Loucy (cell line): ENCODE measurements at regions not wholly inside any gene's neighbourhood (a gene's known extent, or its start where the extent isn't known, plus 50 kb on each side); places are given as distances from the start of the nearest gene placed in this dataset.

Experiments
- H2AFZ ChIP-seq: fragments of 200-600 bp; sonication (generic); 2 replicates; pipeline ENCODE4 v1.6.0; 2016; ENCODE audit warnings: antibody characterized with exemption, mild to moderate bottlenecking, low read length, moderate library complexity
- H3F3A ChIP-seq: fragments of 200-600 bp; 2 replicates; pipeline ENCODE4 v1.6.0; 2016; ENCODE audit warnings: antibody characterized with exemption, low read depth, mild to moderate bottlenecking
- H3K27me3 ChIP-seq: fragments of 200-600 bp; sonication (generic); 2 replicates; pipeline ENCODE4 v1.6.1; 2014; ENCODE audit warnings: low read length, mild to moderate bottlenecking; ENCODE audit not compliant: insufficient read depth, poor library complexity, severe bottlenecking
- H3K36me3 ChIP-seq: fragments of 200-600 bp; sonication (generic); 2 replicates; pipeline ENCODE4 v1.6.1; 2016; ENCODE audit warnings: low read length; ENCODE audit not compliant: insufficient read depth
- H3K4me1 ChIP-seq: fragments of 200-600 bp; sonication (generic); 2 replicates; pipeline ENCODE4 v1.5.1; 2014; ENCODE audit warnings: low read length, mild to moderate bottlenecking; ENCODE audit not compliant: insufficient read depth, poor library complexity, severe bottlenecking
- H3K4me2 ChIP-seq: fragments of 200-600 bp; sonication (generic); 2 replicates; pipeline ENCODE4 v1.6.0; 2014; ENCODE audit warnings: antibody characterized with exemption, low read length, low read depth, mild to moderate bottlenecking; ENCODE audit not compliant: poor library complexity, severe bottlenecking
- H3K4me3 ChIP-seq: fragments of 200-600 bp; sonication (generic); 2 replicates; pipeline ENCODE4 v1.5.1; 2014; ENCODE audit warnings: low read length, mild to moderate bottlenecking, mixed read lengths; ENCODE audit not compliant: poor library complexity, severe bottlenecking
- H3K79me2 ChIP-seq: fragments of 200-600 bp; sonication (generic); 2 replicates; pipeline ENCODE4 v1.6.1; 2014; ENCODE audit warnings: low read length; ENCODE audit not compliant: insufficient read depth
- H3K9ac ChIP-seq: fragments of 200-600 bp; sonication (generic); 2 replicates; pipeline ENCODE4 v1.6.0; 2014; ENCODE audit warnings: mild to moderate bottlenecking, low read depth, low read length, moderate library complexity; ENCODE audit not compliant: poor library complexity, severe bottlenecking
- H3K9me2 ChIP-seq: fragments of 200-600 bp; sonication (generic); replicated peaks from 2 replicates; pipeline ENCODE4 v1.6.1; 2016; ENCODE audit warnings: low read depth, low read length, mixed read lengths
- H3K9me3 ChIP-seq: fragments of 200-600 bp; sonication (generic); 2 replicates; pipeline ENCODE4 v1.6.1; 2014; ENCODE audit warnings: mild to moderate bottlenecking, antibody characterized with exemption, low read length, low read depth; ENCODE audit not compliant: insufficient read depth
- H4K20me1 ChIP-seq: fragments of 200-600 bp; sonication (generic); 2 replicates; pipeline ENCODE4 v1.6.0; 2014; ENCODE audit warnings: antibody characterized with exemption, low read length, mild to moderate bottlenecking; ENCODE audit not compliant: insufficient read depth, poor library complexity, severe bottlenecking
- EZH2phosphoT487 ChIP-seq: fragments of 200-600 bp; IDR thresholded peaks from 2 replicates; pipeline ENCODE4 v1.6.1; 2018; ENCODE audit warnings: antibody characterized with exemption, mild to moderate bottlenecking, moderate library complexity, borderline replicate concordance
- TF ChIP-seq, protein P1 (sequence below): fragments of 200-600 bp; sonication (generic); conservative IDR thresholded peaks from 2 replicates; pipeline ENCODE4 v1.5.1; 2014; ENCODE audit warnings: mild to moderate bottlenecking, antibody characterized with exemption, low read length

- Histone ChIP-seq H2AFZ (no peak overlapping the region), H3K27me3 (no peaks in the 10 kb centered on the region), H3K9me3 (no peaks in the 10 kb centered on the region), H3K79me2 (no peaks in the 10 kb centered on the region), H3F3A (no peaks in the 10 kb centered on the region), H3K36me3 (no peaks in the 10 kb centered on the region), H4K20me1 (no peaks in the 10 kb centered on the region), H3K4me2 (no peak overlapping the region), H3K4me1 (no peaks in the 10 kb centered on the region), H3K9me2 (no peaks in the 10 kb centered on the region), H3K9ac (no peak overlapping the region), H3K4me3 (no peak overlapping the region)
- no peak for TF ChIP-seq EZH2phosphoT487
- TF ChIP-seq, protein P1, sequence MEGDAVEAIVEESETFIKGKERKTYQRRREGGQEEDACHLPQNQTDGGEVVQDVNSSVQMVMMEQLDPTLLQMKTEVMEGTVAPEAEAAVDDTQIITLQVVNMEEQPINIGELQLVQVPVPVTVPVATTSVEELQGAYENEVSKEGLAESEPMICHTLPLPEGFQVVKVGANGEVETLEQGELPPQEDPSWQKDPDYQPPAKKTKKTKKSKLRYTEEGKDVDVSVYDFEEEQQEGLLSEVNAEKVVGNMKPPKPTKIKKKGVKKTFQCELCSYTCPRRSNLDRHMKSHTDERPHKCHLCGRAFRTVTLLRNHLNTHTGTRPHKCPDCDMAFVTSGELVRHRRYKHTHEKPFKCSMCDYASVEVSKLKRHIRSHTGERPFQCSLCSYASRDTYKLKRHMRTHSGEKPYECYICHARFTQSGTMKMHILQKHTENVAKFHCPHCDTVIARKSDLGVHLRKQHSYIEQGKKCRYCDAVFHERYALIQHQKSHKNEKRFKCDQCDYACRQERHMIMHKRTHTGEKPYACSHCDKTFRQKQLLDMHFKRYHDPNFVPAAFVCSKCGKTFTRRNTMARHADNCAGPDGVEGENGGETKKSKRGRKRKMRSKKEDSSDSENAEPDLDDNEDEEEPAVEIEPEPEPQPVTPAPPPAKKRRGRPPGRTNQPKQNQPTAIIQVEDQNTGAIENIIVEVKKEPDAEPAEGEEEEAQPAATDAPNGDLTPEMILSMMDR, result no peak
Observed at GRCh38 chr11:81000735-81001134, 1559.9 kb upstream of the TENM4 start.

GRCh38 chr11:81000334-81000733 lies 1559.5 kb upstream of the TENM4 start:
- Histone ChIP-seq H3K36me3 (no peaks in the 10 kb centered on the region), H2AFZ (no peak overlapping the region), H4K20me1 (no peaks in the 10 kb centered on the region), H3K9me3 (no peaks in the 10 kb centered on the region), H3K79me2 (no peaks in the 10 kb centered on the region), H3K4me2 (no peak overlapping the region), H3F3A (no peaks in the 10 kb centered on the region), H3K9ac (no peak overlapping the region), H3K27me3 (no peaks in the 10 kb centered on the region), H3K9me2 (no peaks in the 10 kb centered on the region), H3K4me1 (no peaks in the 10 kb centered on the region), H3K4me3 (no peak overlapping the region)
- TF ChIP-seq, protein P1, result no peak
- no peak for TF ChIP-seq EZH2phosphoT487

DNA sequence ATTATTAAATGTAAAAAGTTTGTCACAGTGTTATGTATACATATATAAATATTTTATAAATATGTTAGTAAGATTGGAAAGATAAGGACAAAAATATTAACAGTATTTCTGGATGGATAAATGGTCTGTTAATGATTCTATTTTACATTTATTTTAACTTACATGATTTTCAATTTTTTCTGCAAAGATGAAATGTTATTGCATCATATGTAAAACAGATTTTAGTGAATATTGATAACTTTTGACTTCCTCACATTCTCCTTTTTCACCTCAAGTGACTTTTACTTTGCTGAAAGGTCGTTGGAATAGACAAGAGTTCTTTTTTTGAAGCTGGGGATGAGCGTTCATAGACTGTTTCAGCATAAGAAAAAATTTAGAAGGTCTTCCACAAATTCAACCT lies 1554.7 kb upstream of the TENM4 start:
- no peaks in the 10 kb centered on the region for H3K9me3 ChIP-seq
- TF ChIP-seq, protein P1, result no peak
- TF ChIP-seq EZH2phosphoT487, result no peak
- no peak overlapping the region for H3K4me2 ChIP-seq
- no peaks in the 10 kb centered on the region for H3K4me1 ChIP-seq
- no peaks in the 10 kb centered on the region for H3F3A ChIP-seq
- no peaks in the 10 kb centered on the region for H3K79me2 ChIP-seq
- no peaks in the 10 kb centered on the region for H4K20me1 ChIP-seq
- no peak overlapping the region for H3K4me3 ChIP-seq
- H2AFZ ChIP-seq, result no peak overlapping the region
- no peaks in the 10 kb centered on the region for H3K9me2 ChIP-seq
- H3K9ac ChIP-seq, result no peak overlapping the region
- no peaks in the 10 kb centered on the region for H3K27me3 ChIP-seq
- H3K36me3 ChIP-seq, result no peaks in the 10 kb centered on the region
